GM23248 (cell line): ENCODE measurements at regions not wholly inside any gene's neighbourhood (a gene's known extent, or its start where the extent isn't known, plus 50 kb on each side); places are given as distances from the start of the nearest gene placed in this dataset.

Experiments used
- EZH2 ChIP-seq: fragments of 200-600 bp; sonication (generic); IDR thresholded peaks from 2 replicates; pipeline ENCODE4 v1.6.1; 2018; ENCODE audit warnings: antibody characterized with exemption, mild to moderate bottlenecking; ENCODE audit not compliant: insufficient read depth, poor library complexity, severe bottlenecking
- EZH2phosphoT487 ChIP-seq: fragments of 200-600 bp; sonication (generic); IDR thresholded peaks from 2 replicates; pipeline ENCODE4 v1.6.1; 2018; ENCODE audit warnings: antibody characterized with exemption, moderate library complexity, mild to moderate bottlenecking, low read depth; ENCODE audit not compliant: insufficient read depth

GRCh38 chr2:100722125-100722524 is 97.8 kb upstream of the NPAS2 start:
- TF ChIP-seq EZH2phosphoT487 (no peak), EZH2 (no peak)
